Endometrium (tissue), 2 donors: ENCODE measurements at regions not wholly inside any gene's neighbourhood (a gene's known extent, or its start where the extent isn't known, plus 50 kb on each side); places are given as distances from the start of the nearest gene placed in this dataset.

Source experiments
- FAIRE-seq: peaks from 2 replicates; lab custom pipeline; 2012; peaks lifted over from hg19 to GRCh38; lab: Jason Lieb, UNC
- donor health status: control.
- donor health status: control.

DNA sequence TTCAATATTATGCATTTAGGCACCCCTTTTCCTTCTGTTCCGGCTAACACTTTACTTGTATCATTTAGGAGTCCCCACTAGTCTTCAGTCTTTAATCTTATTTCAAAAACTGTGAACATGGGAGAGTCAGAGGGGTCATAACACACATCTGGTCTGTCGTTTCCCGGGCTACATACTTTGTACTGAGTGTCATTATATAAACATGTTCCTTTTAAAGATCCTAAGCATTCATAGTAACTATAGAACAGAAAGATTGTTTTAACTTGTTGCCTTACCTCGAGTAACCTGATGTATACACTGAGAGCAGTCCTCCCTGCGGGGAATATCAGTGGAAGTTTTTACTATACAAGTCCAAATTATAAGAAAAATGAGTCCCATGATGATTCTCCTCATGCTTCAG is 78.2 kb upstream of the VEPH1 start:
- no peak for FAIRE-seq

DNA sequence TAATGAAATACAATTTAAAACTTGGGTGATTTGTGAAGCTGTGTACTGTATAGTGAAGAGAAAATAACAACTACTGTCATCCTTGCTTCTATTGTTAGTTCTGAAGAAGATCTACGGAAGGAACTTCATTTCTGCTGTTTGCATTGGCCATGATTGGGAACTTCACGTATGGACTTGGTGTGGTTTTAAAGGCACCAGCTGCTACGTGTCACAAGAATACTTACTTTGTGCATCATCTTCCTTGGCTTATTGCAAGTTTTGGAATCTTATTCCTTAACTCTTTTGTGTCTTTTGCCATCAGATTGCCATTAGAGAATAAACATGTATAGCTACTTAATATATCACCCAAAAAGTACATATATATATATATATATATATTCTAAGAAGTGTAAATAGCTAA is 75.0 kb upstream of the VEPH1 start:
- FAIRE-seq = no peak

DNA sequence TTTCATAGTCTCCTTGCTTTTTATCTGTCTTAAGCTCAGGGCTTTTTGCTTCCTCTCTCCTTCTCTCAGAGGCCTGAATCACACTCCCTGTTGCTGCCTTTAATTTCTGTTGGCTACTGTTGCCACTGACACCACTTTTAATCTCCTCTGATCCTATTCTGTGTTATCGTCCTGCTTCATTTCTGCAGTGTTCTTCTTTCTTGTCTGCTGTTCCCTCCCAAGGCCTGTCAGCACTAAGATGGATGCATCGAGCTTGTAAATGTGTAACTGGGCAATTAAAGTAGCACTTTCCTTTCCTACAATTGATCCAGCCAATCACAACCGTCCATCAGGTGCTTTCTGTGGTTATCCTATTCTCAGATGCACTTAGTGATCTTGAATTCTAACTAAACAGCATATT is 71.3 kb upstream of the VEPH1 start:
- FAIRE-seq = no peak

DNA sequence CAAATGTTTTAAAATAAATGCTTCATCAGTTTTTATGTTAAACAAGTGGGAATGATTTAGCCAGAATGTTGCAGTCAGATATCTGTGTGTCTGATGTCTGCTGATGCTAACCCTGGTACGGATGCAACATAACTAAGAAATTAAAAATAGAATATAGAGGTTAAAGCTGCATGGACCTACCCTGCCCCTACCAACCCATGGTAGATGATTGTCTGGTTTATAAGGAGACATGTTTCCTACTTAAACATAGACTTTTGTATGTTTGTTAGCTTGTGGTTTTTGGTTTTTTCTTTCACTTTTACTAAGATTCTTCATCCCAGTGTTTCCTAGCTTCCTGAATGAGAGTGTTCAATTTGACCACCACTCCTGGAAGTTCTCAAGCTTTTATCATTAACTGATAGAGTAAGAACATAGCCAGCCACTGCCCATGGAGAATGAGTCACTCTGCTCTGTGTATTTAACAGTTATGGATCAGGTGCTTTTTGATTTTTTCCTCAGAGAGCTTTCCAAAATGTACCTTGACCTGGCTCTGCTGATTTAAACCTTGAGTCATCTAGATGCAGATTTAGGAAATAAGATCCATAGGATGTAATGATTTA is 70.7 kb upstream of the VEPH1 start:
- FAIRE-seq = no peak

DNA sequence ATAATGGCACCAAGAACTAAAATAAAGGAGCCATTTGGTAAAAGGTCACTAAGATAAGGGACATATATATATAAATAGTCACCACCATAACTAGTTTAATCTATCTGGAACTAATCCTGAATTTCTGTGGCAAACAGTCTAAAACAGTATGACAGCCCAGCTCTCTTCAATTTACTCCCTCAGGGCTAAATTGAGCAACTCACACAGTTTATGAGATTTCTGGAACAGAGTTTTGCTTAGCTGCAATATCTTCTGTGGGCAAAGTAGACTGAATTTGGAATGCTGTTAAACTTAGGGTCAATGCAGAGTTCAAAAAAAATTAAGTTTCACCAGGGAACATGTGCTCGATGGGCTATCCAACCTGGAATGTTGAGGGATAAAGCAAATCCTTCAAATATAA is 70.1 kb upstream of the VEPH1 start:
- no peak for FAIRE-seq

DNA sequence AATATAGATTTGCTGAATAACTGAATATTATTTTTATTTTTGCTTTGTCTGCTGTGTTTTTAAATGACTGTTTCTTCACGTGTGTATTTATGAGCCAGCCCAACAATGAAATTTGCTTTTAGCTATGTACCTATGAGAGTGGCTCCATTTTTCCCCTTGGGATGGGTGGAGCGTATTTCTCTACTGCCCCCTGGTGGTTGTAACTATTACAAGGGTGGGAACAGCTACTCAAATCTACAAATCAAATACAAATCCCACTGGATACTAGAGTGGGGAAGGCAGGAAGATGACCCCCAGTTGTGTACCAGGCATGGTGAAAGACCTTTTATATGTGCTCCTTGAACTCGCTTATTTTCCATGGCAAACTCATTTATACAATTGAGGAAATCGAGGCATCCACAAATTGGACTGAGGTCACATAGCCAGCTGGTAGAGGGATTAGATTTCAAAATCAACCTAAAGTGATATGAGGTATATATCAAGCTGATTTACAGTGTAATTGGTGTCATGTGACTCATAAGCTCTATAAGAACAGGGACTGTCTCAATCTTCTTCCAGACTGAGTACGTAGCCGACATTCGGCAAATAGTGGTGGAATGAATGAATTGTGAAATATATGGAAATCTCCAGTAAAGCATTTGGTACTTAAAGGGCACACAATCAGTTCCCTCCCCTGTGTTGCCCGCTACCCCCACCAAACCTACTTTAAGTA is 69.5 kb upstream of the VEPH1 start:
- FAIRE-seq = no peak

DNA sequence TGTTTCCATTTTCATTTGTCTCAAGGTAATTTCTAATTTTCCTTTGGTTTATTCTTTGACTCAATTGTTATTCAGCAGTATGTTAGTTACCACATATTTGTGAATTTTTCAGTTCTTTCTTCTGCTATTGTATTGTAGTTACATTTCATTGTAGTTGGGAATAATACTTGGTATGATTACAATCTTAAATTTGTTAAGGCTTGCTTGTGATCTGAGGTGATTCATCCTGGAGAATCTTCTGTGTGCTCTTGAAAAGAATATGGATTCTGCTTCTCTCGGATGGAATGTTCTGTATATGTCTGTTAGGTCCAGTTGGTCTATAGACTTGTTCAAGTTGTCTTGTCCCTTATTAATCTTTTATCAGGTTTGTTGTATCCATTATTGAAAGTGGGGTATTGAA is 63.4 kb upstream of the VEPH1 start:
- no peak for FAIRE-seq

DNA sequence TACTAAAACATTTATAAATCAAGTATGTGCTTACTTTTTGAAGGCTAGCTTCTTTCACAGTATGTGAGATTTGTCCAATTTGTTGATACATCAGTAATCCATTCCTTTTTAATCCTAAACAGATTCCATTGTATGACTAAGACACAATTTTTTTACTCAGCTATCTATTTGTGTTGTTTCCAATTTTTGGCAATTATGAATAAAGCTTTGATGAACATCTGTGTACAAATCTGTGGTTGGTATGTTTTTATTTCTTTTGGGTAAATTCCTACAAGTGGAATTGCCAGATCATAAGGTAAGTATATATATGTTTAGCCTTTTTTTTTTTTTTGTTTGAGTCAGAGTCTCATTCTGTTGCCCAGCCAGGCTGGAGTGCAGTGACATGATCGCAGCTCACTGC is 56.2 kb upstream of the VEPH1 start:
- FAIRE-seq = no peak
